ENCODE measurements at regions not wholly inside any gene's neighbourhood (a gene's known extent, or its start where the extent isn't known, plus 50 kb on each side); places are given as distances from the start of the nearest gene placed in this dataset.
"Not testable (repeated sequence)": the region's sequence is repeated elsewhere in the genome, so short reads cannot be mapped to it uniquely, and the experiment has no call there.

DNA sequence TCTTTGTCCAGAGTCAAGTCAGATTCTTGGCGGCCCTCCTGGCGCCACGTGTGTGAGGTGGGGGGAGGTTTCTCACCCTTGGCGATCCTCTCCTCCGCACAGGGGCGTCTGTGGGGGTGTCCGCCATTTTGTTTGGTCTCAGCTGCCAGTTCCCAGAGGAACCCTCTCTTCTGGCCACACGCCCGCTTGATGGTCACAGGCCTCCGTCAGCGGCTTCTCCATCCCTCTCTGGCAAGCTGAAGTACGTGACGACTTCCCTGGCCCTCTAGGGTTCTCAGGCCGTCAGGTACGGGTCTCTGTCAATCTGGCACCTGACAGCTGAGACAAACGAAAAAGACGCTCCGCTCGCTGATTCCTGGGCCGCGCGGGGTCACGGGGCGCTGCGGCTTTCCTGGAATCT is 272.6 kb downstream of the TRIML1 start:
- no peak overlapping the region for H3K9ac ChIP-seq (ENCODE audit: low read depth, low read length)
- H3K36me3 ChIP-seq (ENCODE audit: insufficient read depth, low read length), result no peaks in the 10 kb centered on the region
- H3K9me3 ChIP-seq (ENCODE audit: control insufficient read depth, insufficient read depth, low read length), result no peaks in the 10 kb centered on the region
- H3K4me1 ChIP-seq (ENCODE audit: insufficient read depth, low read length), result no peaks in the 10 kb centered on the region

DNA sequence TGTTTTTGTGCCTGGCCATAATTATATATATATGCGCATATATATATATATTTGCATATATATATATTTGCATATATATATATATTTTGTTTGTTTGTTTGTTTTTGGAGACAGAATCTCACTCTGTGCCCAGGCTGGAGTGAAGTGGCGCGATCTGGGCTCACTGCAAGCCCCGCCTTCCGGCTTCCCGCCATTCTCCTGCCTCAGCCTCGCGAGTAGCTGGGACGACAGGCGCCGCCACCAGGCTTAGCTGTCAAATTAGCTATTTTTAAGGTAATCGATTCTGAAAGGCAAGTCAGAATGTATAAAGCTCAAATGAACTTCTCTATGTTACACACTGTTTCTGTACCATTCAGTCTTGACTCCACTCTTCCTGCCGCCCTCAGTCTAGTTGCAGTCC is 273.3 kb downstream of the TRIML1 start:
- Histone ChIP-seq H3K36me3 (ENCODE audit: insufficient read depth, low read length) (no peaks in the 10 kb centered on the region), H3K9me3 (ENCODE audit: control insufficient read depth, insufficient read depth, low read length) (no peaks in the 10 kb centered on the region), H3K4me1 (ENCODE audit: insufficient read depth, low read length) (no peaks in the 10 kb centered on the region), H3K9ac (ENCODE audit: low read depth, low read length) (no peak overlapping the region)

DNA sequence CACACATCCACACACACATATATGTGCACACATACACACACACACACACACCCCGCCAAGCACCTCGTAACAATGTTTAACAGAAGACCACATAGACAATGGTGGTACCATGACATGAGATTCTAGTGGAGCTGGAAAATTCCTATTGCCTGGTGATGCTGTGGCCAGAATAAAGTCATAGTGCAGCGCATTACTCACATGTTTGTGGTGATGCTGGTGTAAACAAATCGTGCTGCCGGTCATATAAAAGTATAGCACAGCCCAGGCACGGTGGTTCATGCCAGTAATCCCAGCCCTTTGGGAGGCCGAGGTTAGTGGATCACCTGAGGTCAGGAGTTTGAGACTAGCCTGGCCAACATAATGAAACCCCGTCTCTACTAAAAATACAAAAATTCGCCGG is 275.2 kb downstream of the TRIML1 start:
- no peaks in the 10 kb centered on the region for H3K36me3 ChIP-seq (ENCODE audit: insufficient read depth, low read length)
- H3K4me1 ChIP-seq (ENCODE audit: insufficient read depth, low read length), result no peaks in the 10 kb centered on the region
- H3K9me3 ChIP-seq (ENCODE audit: control insufficient read depth, insufficient read depth, low read length), result no peaks in the 10 kb centered on the region
- H3K9ac ChIP-seq (ENCODE audit: low read depth, low read length), result no peak overlapping the region

DNA sequence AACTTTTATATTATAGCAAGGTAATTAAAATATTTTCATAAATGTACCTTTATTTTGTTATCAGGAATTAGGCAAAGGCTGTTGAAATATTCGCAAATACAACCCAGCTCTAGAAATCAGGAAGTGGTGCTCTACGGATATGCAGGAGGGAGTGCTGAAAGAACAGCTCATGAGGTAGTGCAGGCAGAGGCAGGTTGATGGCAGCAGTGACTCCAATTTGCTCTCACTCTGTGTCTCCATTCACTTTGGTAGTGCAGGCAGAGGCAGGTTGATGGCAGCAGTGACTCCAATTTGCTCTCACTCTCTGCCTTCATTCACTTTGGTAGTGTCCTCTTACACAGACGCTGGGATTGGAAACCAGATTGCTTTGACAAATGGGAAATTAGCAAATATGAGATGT is 277.9 kb downstream of the TRIML1 start:
- Histone ChIP-seq H3K36me3 (ENCODE audit: insufficient read depth, low read length) (no peaks in the 10 kb centered on the region), H3K9ac (ENCODE audit: low read depth, low read length) (no peak overlapping the region), H3K4me1 (ENCODE audit: insufficient read depth, low read length) (no peaks in the 10 kb centered on the region)

DNA sequence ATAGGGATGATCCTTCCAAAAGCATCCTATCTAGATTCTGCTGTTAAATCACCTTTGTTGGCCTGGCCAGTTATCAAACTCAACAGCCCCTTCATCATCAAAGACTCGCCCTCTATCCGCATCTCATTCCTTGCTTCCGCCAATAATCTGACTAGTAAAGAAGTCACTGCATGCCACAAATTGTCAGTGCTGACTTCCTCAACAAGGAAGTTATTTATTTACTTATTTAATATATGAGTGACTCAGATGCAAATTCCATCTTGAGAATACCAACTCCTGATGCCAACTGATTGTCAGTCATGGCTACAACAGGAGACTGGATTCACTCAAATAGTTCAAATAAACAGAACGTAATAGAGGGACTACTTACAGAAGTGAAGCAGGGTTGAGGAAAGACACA is 283.8 kb downstream of the TRIML1 start:
- Histone ChIP-seq H3K36me3 (ENCODE audit: insufficient read depth, low read length) (no peaks in the 10 kb centered on the region), H3K9me3 (ENCODE audit: control insufficient read depth, insufficient read depth, low read length) (no peaks in the 10 kb centered on the region), H3K9ac (ENCODE audit: low read depth, low read length) (no peak overlapping the region), H3K4me1 (ENCODE audit: insufficient read depth, low read length) (peaks cover 3% of the 10 kb centered on the region)

More for the DNA sequence above, 277.9 kb downstream of the TRIML1 start:
- H3K9me3 ChIP-seq (ENCODE audit: control insufficient read depth, insufficient read depth, low read length), result no peaks in the 10 kb centered on the region

DNA sequence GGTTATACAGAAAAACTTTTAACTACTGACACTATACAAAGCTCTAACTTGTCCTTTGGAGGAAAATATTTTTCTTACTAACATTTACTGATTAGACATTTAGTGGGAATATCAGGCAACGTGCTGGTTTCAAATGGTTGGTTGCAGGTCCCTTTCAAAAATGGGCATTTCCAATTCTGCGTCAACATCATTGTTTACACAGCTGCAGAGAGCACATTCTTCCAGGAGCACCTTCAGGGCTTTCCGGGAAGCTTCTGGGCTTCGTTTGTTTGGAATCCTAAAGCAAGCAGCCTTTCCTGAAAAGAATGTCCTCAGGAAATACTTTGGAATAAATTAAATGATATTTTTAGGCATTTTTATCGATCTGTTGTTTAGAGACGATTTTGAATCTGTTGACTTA is 289.7 kb downstream of the TRIML1 start:
- Histone ChIP-seq H3K4me1 (ENCODE audit: insufficient read depth, low read length) (peaks cover 25% of the 10 kb centered on the region), H3K9me3 (ENCODE audit: control insufficient read depth, insufficient read depth, low read length) (no peaks in the 10 kb centered on the region), H3K9ac (ENCODE audit: low read depth, low read length) (no peak overlapping the region), H3K36me3 (ENCODE audit: insufficient read depth, low read length) (no peaks in the 10 kb centered on the region)

DNA sequence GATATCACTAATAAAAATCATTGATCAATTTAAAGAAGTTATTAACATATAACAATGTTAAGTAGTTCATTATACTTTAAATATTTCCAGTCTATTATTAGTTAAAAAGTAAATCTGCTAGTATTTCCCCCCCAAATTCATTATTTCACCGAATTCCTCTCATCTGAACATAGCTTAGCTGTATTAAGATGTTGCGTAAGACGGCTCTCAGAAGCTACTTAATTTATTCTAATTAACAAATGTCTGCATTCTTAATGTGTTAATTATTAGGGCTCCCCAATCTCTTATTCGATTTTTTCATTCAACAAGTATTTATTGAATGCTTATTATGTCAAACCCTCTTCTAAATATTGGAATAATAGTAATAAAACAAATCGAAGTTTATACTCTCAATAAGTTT is 290.7 kb downstream of the TRIML1 start:
- Histone ChIP-seq H3K9me3 (ENCODE audit: control insufficient read depth, insufficient read depth, low read length) (no peaks in the 10 kb centered on the region), H3K36me3 (ENCODE audit: insufficient read depth, low read length) (no peaks in the 10 kb centered on the region), H3K4me1 (ENCODE audit: insufficient read depth, low read length) (peaks cover 25% of the 10 kb centered on the region), H3K9ac (ENCODE audit: low read depth, low read length) (no peak overlapping the region)

DNA sequence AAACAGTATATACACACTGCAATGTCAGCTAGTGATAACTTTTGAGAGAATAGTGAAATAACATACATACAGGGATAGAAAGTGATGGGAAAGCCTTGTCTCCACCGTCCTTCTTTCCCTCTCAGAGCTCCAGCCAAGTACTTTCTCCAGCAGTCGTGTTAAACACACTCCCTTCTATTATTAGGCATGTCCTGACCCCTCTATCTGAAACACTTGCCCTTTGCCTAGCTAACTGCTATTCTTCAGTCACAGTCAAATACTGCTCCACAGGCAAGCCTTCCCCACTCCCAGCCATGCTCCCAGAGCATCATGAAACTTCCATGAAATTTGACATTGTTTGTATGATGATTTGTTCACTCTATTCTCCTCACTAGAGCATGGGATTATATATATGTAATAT is 291.1 kb downstream of the TRIML1 start:
- Histone ChIP-seq H3K9ac (ENCODE audit: low read depth, low read length) (no peak overlapping the region), H3K4me1 (ENCODE audit: insufficient read depth, low read length) (peaks cover 25% of the 10 kb centered on the region), H3K36me3 (ENCODE audit: insufficient read depth, low read length) (no peaks in the 10 kb centered on the region), H3K9me3 (ENCODE audit: control insufficient read depth, insufficient read depth, low read length) (no peaks in the 10 kb centered on the region)

DNA sequence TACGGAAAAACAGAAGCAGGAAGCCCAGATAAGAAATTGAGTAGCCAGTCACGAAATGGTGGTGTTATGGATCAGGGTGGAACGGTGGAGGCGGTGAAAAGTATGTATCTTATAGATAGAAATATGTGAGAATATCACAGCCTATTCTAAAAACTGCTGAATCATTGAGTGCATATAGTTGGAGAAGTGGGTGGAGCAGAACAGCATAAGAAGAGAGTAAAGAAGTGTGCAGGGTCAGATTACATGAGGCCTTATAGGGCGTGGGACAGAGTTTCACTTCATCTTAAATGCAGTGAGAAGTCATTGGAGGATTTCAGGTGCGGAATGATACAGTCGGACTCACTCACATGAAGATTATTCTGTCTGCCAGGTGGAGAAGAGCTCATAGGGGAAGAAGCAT is 293.1 kb downstream of the TRIML1 start:
- H3K36me3 ChIP-seq (ENCODE audit: insufficient read depth, low read length), result no peaks in the 10 kb centered on the region
- no peak overlapping the region for H3K9ac ChIP-seq (ENCODE audit: low read depth, low read length)
- H3K9me3 ChIP-seq (ENCODE audit: control insufficient read depth, insufficient read depth, low read length), result no peaks in the 10 kb centered on the region
- H3K4me1 ChIP-seq (ENCODE audit: insufficient read depth, low read length), result peaks cover 36% of the 10 kb centered on the region

DNA sequence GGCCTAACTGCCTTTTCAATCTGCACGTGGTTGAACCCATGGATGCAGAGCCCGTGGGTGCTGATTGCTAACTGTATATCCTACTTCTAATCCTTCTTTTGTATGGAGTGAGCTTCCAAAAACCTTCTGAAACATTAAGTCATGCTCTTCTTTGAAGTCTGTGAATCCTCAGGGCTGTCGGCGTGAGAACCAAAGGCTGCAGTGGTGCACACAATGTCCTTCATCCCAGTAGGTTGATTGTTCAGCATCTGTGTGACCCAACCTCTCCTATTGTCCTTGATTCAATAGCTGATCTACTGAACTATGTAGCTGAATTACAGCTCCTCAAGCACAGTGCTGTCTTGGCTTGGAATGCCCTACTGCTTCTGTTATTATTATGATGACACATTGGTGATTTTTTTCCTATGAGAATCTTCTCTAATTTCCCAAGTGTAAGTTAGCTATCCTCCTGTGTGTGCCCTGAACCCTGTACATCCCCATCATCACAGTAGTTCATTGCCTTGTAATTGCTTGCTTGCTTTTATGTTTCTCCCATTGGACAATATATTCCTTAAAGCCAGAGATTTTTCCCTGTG is 294.6 kb downstream of the TRIML1 start:
- Histone ChIP-seq H3K9ac (ENCODE audit: low read depth, low read length) (no peak overlapping the region), H3K36me3 (ENCODE audit: insufficient read depth, low read length) (no peaks in the 10 kb centered on the region), H3K9me3 (ENCODE audit: control insufficient read depth, insufficient read depth, low read length) (no peaks in the 10 kb centered on the region), H3K4me1 (ENCODE audit: insufficient read depth, low read length) (peaks cover 29% of the 10 kb centered on the region)

DNA sequence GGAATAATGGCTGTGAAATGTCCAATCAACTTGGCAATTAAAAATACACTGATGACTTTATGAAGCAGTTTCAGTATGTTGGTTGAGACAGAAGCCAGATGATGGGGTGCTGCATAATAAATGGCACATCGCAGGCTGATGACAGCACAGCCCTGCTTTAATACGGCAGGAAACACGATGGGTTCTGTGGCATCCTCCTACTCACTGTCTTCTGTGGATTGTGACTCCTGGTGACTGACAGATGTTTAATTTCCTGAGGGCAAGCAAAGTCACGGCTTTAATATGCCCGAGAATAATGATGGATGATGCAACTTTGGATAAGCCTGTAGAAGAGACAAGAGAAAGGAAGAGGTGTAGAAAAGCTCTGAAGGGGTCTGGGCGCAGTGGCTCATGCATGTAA is 295.4 kb downstream of the TRIML1 start:
- no peaks in the 10 kb centered on the region for H3K9me3 ChIP-seq (ENCODE audit: control insufficient read depth, insufficient read depth, low read length)
- peaks cover 27% of the 10 kb centered on the region for H3K4me1 ChIP-seq (ENCODE audit: insufficient read depth, low read length)
- no peaks in the 10 kb centered on the region for H3K36me3 ChIP-seq (ENCODE audit: insufficient read depth, low read length)
- H3K9ac ChIP-seq (ENCODE audit: low read depth, low read length), result no peak overlapping the region

DNA sequence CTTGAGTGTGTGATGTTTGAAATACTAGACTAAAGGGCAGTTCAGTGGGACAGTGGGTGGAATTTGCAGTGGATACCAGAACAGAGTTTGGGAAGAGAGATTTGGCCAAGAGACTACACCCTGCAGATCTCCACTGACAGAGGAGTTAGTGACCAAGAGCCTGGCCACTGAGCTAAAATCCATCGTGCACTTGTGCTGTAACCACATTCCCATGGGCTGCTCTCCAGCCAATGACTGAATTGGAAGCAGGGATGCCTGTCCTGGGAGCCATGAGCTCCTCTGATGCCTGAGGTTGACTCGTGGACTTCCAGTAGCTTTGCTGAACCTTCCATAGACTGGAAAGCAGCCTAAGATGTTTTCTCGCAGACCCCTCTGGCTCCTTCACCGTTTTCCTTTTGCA is 296.1 kb downstream of the TRIML1 start:
- Histone ChIP-seq H3K9ac (ENCODE audit: low read depth, low read length) (no peak overlapping the region), H3K36me3 (ENCODE audit: insufficient read depth, low read length) (no peaks in the 10 kb centered on the region), H3K9me3 (ENCODE audit: control insufficient read depth, insufficient read depth, low read length) (no peaks in the 10 kb centered on the region), H3K4me1 (ENCODE audit: insufficient read depth, low read length) (peaks cover 26% of the 10 kb centered on the region)

DNA sequence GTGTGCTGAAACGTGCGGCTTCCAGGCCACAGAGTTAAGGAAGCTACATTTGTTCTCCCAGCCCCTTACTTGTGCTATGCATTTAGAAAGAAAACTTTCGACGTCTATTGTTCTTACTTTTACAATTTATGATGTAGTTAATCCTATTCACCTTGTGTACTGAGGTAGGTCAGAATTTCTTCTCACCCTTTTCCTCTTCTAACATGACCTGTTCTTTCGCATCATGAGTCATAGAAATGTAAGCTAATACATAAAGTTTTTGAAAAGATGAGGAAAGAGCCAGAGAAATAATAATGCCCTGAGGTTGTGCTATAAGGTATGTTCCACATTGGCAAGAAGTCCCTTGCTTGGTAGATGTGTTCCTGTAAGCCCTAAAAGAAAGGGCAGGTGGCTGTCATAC is 298.3 kb downstream of the TRIML1 start:
- no peak overlapping the region for H3K9ac ChIP-seq (ENCODE audit: low read depth, low read length)
- peaks cover 15% of the 10 kb centered on the region for H3K4me1 ChIP-seq (ENCODE audit: insufficient read depth, low read length)
- no peaks in the 10 kb centered on the region for H3K9me3 ChIP-seq (ENCODE audit: control insufficient read depth, insufficient read depth, low read length)
- no peaks in the 10 kb centered on the region for H3K36me3 ChIP-seq (ENCODE audit: insufficient read depth, low read length)

DNA sequence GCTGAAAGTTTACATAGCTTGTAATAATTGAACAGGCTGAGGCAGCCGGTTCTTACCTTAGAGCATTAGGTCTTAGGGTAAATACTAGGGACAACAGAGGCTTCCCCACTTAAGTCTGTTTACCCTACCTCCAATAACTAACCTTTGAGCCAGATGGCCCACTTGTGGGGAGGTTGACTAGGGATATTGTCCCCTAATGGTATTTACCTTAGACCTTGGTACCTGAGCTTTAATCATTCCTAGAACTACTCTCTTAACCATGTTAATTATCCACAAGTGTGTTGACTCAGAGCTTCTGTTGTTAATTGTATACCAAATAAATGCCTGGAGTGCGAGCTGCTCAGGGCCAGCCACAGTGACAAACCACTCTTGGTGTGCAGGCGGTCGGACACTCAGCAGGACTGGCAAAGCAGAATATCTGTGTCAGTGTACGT is 299.2 kb downstream of the TRIML1 start:
- H3K9me3 ChIP-seq (ENCODE audit: control insufficient read depth, insufficient read depth, low read length); H3K36me3 ChIP-seq (ENCODE audit: insufficient read depth, low read length); H3K9ac ChIP-seq (ENCODE audit: low read depth, low read length): not testable (repeated sequence)

DNA sequence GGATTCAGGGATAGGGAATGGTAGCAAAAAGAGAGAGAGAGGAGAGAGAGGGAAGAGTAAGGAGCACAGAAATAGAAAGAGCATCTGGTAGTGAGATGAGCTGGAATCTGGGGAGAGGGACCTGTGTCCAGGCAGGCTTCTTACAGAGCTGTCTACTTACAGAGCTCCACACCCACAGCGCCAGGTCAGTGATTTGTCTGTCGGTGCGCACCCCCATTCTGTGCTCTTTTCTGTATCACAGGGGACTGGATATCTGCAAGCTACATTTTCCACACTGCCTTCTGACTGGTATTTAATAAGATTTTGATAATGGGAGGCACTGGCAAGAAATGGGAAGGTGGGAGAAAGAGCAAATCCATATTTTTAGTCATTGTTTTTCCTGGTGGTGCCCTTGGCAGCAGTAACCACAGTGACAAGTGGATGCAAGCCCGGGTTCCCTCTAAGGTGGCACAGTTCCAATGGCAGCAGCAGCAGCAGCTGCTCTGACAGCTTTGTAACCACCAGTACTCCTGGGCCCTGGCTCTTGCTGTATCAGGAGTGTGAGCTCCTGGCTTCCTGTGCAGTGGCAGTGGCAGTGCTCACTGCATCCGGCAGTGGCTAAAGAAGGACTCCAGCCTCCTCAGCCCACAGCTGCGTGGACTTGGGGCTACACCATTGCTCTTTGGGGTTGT is 300.5 kb downstream of the TRIML1 start:
- H3K9ac ChIP-seq (ENCODE audit: low read depth, low read length), result no peak overlapping the region
- no peaks in the 10 kb centered on the region for H3K36me3 ChIP-seq (ENCODE audit: insufficient read depth, low read length)
- no peaks in the 10 kb centered on the region for H3K9me3 ChIP-seq (ENCODE audit: control insufficient read depth, insufficient read depth, low read length)
- H3K4me1 ChIP-seq (ENCODE audit: insufficient read depth, low read length), result peaks cover 21% of the 10 kb centered on the region

More for the DNA sequence above, 299.2 kb downstream of the TRIML1 start:
- peaks cover 14% of the 10 kb centered on the region for H3K4me1 ChIP-seq (ENCODE audit: insufficient read depth, low read length)
